H1 (cell line): ENCODE measurements at regions not wholly inside any gene's neighbourhood (a gene's known extent, or its start where the extent isn't known, plus 50 kb on each side); places are given as distances from the start of the nearest gene placed in this dataset.

Experiments used
- CTCF ChIA-PET: fragments of 300-600 bp; sonication (Branson Sonifier 250); formaldehyde crosslinking; loops from one replicate; lab custom pipeline; 2021; ENCODE audit not compliant: partially characterized antibody; lab: Charles Lee
- POLR2A ChIA-PET: fragments of 300-600 bp; sonication (Branson Sonifier 250); formaldehyde crosslinking; loops from one replicate; lab custom pipeline; 2021; ENCODE audit warnings: inconsistent platforms; ENCODE audit not compliant: partially characterized antibody; lab: Charles Lee
- DNase-seq, 2 experiments: peaks; one replicate each; pipeline versions ENCODE4 v3.0.0 to v3.0.0-alpha.2; 2010 to 2022; ENCODE audit warnings: low spot score in 2 of 2, low read depth in 1 of 2, mixed read lengths in 1 of 2
- FAIRE-seq: peaks from 2 replicates; lab custom pipeline; 2011; peaks lifted over from hg19 to GRCh38; lab: Jason Lieb, UNC
- H2AFZ ChIP-seq: 2 replicates; pipeline ENCODE4 v1.8.1; 2012; ENCODE audit warnings: low read length, inconsistent platforms
- H2AK5ac ChIP-seq: 2 replicates; pipeline ENCODE4 v1.6.1; 2013; ENCODE audit warnings: low read depth, low read length
- H2BK120ac ChIP-seq: replicated peaks from 2 replicates; pipeline ENCODE3; 2013; ENCODE audit warnings: low read depth, low read length, inconsistent platforms
- H2BK12ac ChIP-seq: 2 replicates; pipeline ENCODE4 v1.6.1; 2013; ENCODE audit warnings: low read depth, low read length
- H2BK15ac ChIP-seq: 2 replicates; pipeline ENCODE4 v1.6.1; 2013; ENCODE audit warnings: low read length
- H2BK20ac ChIP-seq: 2 replicates; pipeline ENCODE4 v1.6.1; 2013; ENCODE audit warnings: low read length
- H2BK5ac ChIP-seq: 2 replicates; pipeline ENCODE4 v1.6.1; 2013; ENCODE audit warnings: low read depth, low read length
- H3K14ac ChIP-seq: 2 replicates; pipeline ENCODE4 v1.6.1; 2013; ENCODE audit warnings: inconsistent platforms; ENCODE audit not compliant: insufficient read length
- H3K18ac ChIP-seq: 2 replicates; pipeline ENCODE4 v1.6.1; 2013; ENCODE audit warnings: low read length; ENCODE audit errors: extremely low read depth
- H3K23ac ChIP-seq: 2 replicates; pipeline ENCODE4 v1.6.1; 2013; ENCODE audit warnings: inconsistent platforms; ENCODE audit not compliant: insufficient read length
- H3K23me2 ChIP-seq: 2 replicates; pipeline ENCODE4 v1.6.1; 2013; ENCODE audit warnings: low read depth, low read length
- H3K27ac ChIP-seq: 2 replicates; pipeline ENCODE4 v1.6.1; 2011; ENCODE audit warnings: low read depth, low read length, inconsistent platforms
- H3K27me3 ChIP-seq, 4 experiments: replicated peaks in 1 of 4; 1 replicate in 1 of 4; 2 replicates in 3 of 4; pipeline versions ENCODE4 v1.6.1 to v1.8.1; 2011 to 2013; ENCODE audit warnings: low read length in 3 of 4, mild to moderate bottlenecking in 3 of 4, inconsistent platforms in 2 of 4, mixed read lengths in 2 of 4, moderate library complexity in 1 of 4; ENCODE audit not compliant: control insufficient read depth in 3 of 4, insufficient read depth in 3 of 4; ENCODE audit errors: extremely low read depth in 1 of 4
- H3K36me3 ChIP-seq, 4 experiments: 2 replicates each; pipeline versions ENCODE4 v1.6.1 to v1.8.1; 2011 to 2013; ENCODE audit warnings: mild to moderate bottlenecking in 4 of 4, low read length in 3 of 4, moderate library complexity in 2 of 4, control low read depth in 1 of 4, inconsistent platforms in 1 of 4; ENCODE audit not compliant: insufficient read depth in 4 of 4, control insufficient read depth in 2 of 4
- H3K4ac ChIP-seq: replicated peaks from 2 replicates; pipeline ENCODE3; 2013; ENCODE audit warnings: low read length, low read depth, mixed read lengths, inconsistent platforms; ENCODE audit not compliant: insufficient read length
- H3K4me1 ChIP-seq, 4 experiments: replicated peaks in 1 of 4; 1 replicate in 1 of 4; 2 replicates in 3 of 4; pipeline versions ENCODE4 v1.6.1 to v1.8.1; 2011 to 2013; ENCODE audit warnings: low read length in 3 of 4, inconsistent platforms in 2 of 4, mixed read lengths in 1 of 4; ENCODE audit not compliant: insufficient read depth in 4 of 4, control insufficient read depth in 3 of 4
- H3K4me2 ChIP-seq, 2 experiments: 2 replicates each; pipeline versions ENCODE4 v1.6.1 to v1.8.1; 2011 to 2013; ENCODE audit warnings: low read depth in 2 of 2, low read length in 2 of 2, control low read depth in 1 of 2, inconsistent platforms in 1 of 2, mild to moderate bottlenecking in 1 of 2; ENCODE audit not compliant: insufficient read depth in 1 of 2
- H3K4me3 ChIP-seq, 4 experiments: fragments of 200-600, 300-600 bp in 1 of 4; sonication (generic), shearing (Covaris generic), sonication (Bioruptor Twin) in 1 of 4; 2 replicates each; pipeline versions ENCODE4 v1.5.1 to v1.8.1; 2011 to 2016; ENCODE audit warnings: low read length in 4 of 4, low read depth in 3 of 4, control low read depth in 2 of 4, inconsistent platforms in 2 of 4, mild to moderate bottlenecking in 2 of 4, mixed read lengths in 1 of 4, moderate library complexity in 1 of 4; ENCODE audit not compliant: insufficient read depth in 2 of 4; ENCODE audit errors: extremely low read depth in 1 of 4
- H3K56ac ChIP-seq: replicated peaks from 2 replicates; pipeline ENCODE3; 2013; ENCODE audit warnings: low read depth, mild to moderate bottlenecking, mixed read lengths, low read length, inconsistent platforms; ENCODE audit not compliant: insufficient read length
- H3K79me1 ChIP-seq: 2 replicates; pipeline ENCODE4 v1.6.1; 2013; ENCODE audit warnings: low read depth, low read length, control low read depth
- H3K79me2 ChIP-seq, 2 experiments: 2 replicates each; pipeline versions ENCODE4 v1.6.1 to v1.8.1; 2012 to 2013; ENCODE audit warnings: low read length in 2 of 2, mild to moderate bottlenecking in 2 of 2, inconsistent platforms in 1 of 2; ENCODE audit not compliant: insufficient read depth in 2 of 2, control insufficient read depth in 1 of 2
- H3K9ac ChIP-seq, 4 experiments: replicated peaks in 1 of 4; 1 replicate in 1 of 4; 2 replicates in 3 of 4; pipeline versions ENCODE4 v1.6.1 to v1.8.1; 2011 to 2013; ENCODE audit warnings: low read depth in 3 of 4, low read length in 3 of 4, control low read depth in 2 of 4, mild to moderate bottlenecking in 2 of 4, moderate library complexity in 2 of 4, inconsistent platforms in 1 of 4; ENCODE audit errors: extremely low read depth in 1 of 4
- H3K9me3 ChIP-seq, 2 experiments: 2 replicates each; pipeline versions ENCODE4 v1.6.1 to v1.8.1; 2012 to 2013; ENCODE audit warnings: mild to moderate bottlenecking in 2 of 2, moderate library complexity in 2 of 2, control low read depth in 1 of 2, inconsistent platforms in 1 of 2, low read depth in 1 of 2, low read length in 1 of 2, mixed read lengths in 1 of 2; ENCODE audit not compliant: insufficient read depth in 2 of 2
- H4K20me1 ChIP-seq, 2 experiments: replicated peaks in 1 of 2; 2 replicates each; pipeline versions ENCODE3 to v1.8.1; 2011 to 2013; ENCODE audit warnings: inconsistent platforms in 2 of 2, low read length in 2 of 2, mild to moderate bottlenecking in 1 of 2; ENCODE audit not compliant: insufficient read depth in 2 of 2, control insufficient read depth in 1 of 2
- H4K5ac ChIP-seq: 2 replicates; pipeline ENCODE4 v1.6.1; 2013; ENCODE audit warnings: low read length, low read depth, mixed read lengths, inconsistent platforms; ENCODE audit not compliant: insufficient read length
- H4K8ac ChIP-seq: 2 replicates; pipeline ENCODE4 v1.8.0; 2013; ENCODE audit warnings: mild to moderate bottlenecking, moderate library complexity, low read length, inconsistent platforms; ENCODE audit not compliant: insufficient read depth; ENCODE audit errors: extremely low read depth
- H4K91ac ChIP-seq: replicated peaks from 2 replicates; pipeline ENCODE3; 2013; ENCODE audit warnings: low read length, mixed read lengths, inconsistent platforms; ENCODE audit not compliant: insufficient read length
- ASH2L ChIP-seq: fragments of 200-600, 300-600 bp; sonication (generic); IDR thresholded peaks from one replicate; pipeline ENCODE4 v1.7.1; 2017; ENCODE audit warnings: low read length
- CEBPB ChIP-seq: IDR thresholded peaks from 2 replicates; pipeline ENCODE4 v1.6.1; 2012; ENCODE audit warnings: low read depth, low read length
- FOSL1 ChIP-seq: IDR thresholded peaks from 2 replicates; pipeline ENCODE4 v1.6.1; 2011; ENCODE audit warnings: mild to moderate bottlenecking, low read depth, low read length, moderate library complexity; ENCODE audit not compliant: insufficient read depth
- GTF2F1 ChIP-seq: IDR thresholded peaks from 2 replicates; pipeline ENCODE4 v1.6.1; 2012; ENCODE audit warnings: low read depth, low read length, improper control_type of control experiment, borderline replicate concordance
- KDM4A ChIP-seq: IDR thresholded peaks from one replicate; pipeline ENCODE4 v1.7.1; 2012; ENCODE audit warnings: low read depth, mild to moderate bottlenecking, moderate library complexity, low read length, inconsistent platforms; ENCODE audit not compliant: severe bottlenecking
- MAFK ChIP-seq: IDR thresholded peaks from 2 replicates; pipeline ENCODE4 v1.6.1; 2012; ENCODE audit warnings: low read depth, mild to moderate bottlenecking, improper control_type of control experiment, low read length
- PHF8 ChIP-seq: fragments of 200-600 bp; sonication (generic); conservative IDR thresholded peaks from 2 replicates; pipeline ENCODE4 v1.7.1; 2012; ENCODE audit warnings: low read depth, mild to moderate bottlenecking, inconsistent platforms, low read length, moderate library complexity
- POLR2A ChIP-seq, 2 experiments: IDR thresholded peaks; 1 replicate in 1 of 2; 2 replicates in 1 of 2; pipeline ENCODE4 v1.6.1; 2011; ENCODE audit warnings: low read depth in 2 of 2, low read length in 2 of 2, mild to moderate bottlenecking in 2 of 2; ENCODE audit errors: control extremely low read depth in 1 of 2
- SAP30 ChIP-seq: fragments of 300-600 bp; sonication (generic); IDR thresholded peaks from 2 replicates; pipeline ENCODE4 v1.7.1; 2012; ENCODE audit warnings: low read length, moderate library complexity, mild to moderate bottlenecking, inconsistent platforms; ENCODE audit not compliant: insufficient read depth, insufficient replicate concordance
- SUZ12 ChIP-seq: fragments of 200-600 bp; sonication (generic); IDR thresholded peaks from 2 replicates; pipeline ENCODE4 v1.6.1; 2012; ENCODE audit warnings: mild to moderate bottlenecking, inconsistent platforms, low read length, moderate library complexity, mixed read lengths
- TEAD4 ChIP-seq: IDR thresholded peaks from 2 replicates; pipeline ENCODE4 v1.6.1; 2012; ENCODE audit warnings: low read depth, low read length, inconsistent platforms, mixed read lengths
- YY1 ChIP-seq: IDR thresholded peaks from 2 replicates; pipeline ENCODE4 v1.6.1; 2011; ENCODE audit warnings: low read depth, mild to moderate bottlenecking, low read length
- WGBS, 2 experiments: shearing (Covaris generic) in 1 of 2; methylation state at CpG; one replicate each; pipeline versions ENCODE4 v1.1.6 to v1.1.7; 2013 to 2015; ENCODE audit warnings: low lambda C conversion rate in 2 of 2, mixed read lengths in 2 of 2, inconsistent platforms in 1 of 2, low coverage in 1 of 2, missing lambda C conversion rate in 1 of 2; ENCODE audit not compliant: insufficient replicate concordance in 2 of 2, insufficient coverage in 1 of 2, insufficient read length in 1 of 2; ENCODE audit errors: extremely low coverage in 1 of 2, missing lambda C conversion rate in 1 of 2; 5-methylcytosine and 5-hydroxymethylcytosine counted together
- TF ChIP-seq, protein P1 (sequence below): IDR thresholded peaks from 2 replicates; pipeline ENCODE4 v1.6.1; 2012; ENCODE audit warnings: inconsistent platforms

DNA sequence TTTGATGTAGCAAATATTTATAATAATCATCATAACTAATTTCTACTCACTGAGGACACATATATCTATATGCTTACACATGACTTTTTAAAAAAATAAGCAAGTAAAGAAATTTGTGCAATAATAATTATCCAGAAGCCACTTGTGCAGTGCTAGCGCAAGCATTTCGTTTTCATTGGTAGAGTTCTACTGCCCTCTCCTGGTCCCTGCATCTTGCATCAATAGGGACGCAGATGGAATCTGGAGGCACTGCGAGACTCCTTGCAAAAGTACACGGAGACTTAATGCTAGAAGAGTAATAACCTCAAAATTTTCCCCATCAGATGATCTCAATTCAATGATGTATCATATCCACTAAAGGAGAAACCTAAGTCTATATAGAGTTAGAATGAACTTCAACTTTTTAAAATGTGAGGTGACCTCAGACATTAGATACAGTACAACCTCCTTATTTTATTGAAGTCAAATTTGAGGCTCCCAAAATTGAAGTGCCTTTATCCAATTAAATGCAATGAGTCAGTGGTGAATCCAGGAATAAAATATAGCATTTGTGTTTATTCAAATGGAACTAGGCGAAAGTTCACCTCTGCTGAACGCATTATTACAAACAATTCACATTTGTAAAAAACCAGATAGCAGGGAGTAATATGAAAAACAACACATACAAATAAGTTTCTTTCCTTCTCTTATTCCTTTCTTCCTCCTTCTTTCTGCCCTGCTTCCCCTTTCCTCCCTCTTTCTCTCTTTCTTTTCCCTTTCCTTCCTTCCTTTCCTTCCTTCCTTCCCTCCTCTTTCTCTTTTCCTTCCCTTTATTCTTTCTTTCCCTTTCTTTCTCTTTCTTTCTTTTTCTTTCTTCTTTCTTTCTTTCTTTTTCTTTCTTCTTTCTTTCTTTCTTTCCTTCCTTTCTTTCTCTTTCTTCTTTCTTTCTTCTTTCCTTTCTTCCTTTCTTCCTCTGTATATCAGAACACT lies 450.0 kb downstream of the ANKRD50 start:
- FAIRE-seq (peak; percentile 87), DNase-seq (peak; percentile 19 to 52)
- Histone ChIP-seq H2AK5ac (no peak overlapping the region), H3K18ac (no peak overlapping the region), H2BK20ac (no peak overlapping the region), H3K9me3 (no peaks in the 10 kb centered on the region), H4K5ac (no peak overlapping the region), H2BK5ac (no peak overlapping the region), H2AFZ (no peak overlapping the region), H3K4me3 (no peak overlapping the region), H3K14ac (no peak overlapping the region), H4K20me1 (no peaks in the 10 kb centered on the region), H3K4me1 (no peaks in the 10 kb centered on the region), H2BK15ac (no peak overlapping the region), H3K4me2 (no peak overlapping the region), H3K23me2 (no peaks in the 10 kb centered on the region), H2BK120ac (no peak overlapping the region), H2BK12ac (no peak overlapping the region), H3K79me1 (no peaks in the 10 kb centered on the region), H4K8ac (no peak overlapping the region), H3K4ac (no peak overlapping the region), H3K27ac (no peak overlapping the region), H3K9ac (no peak overlapping the region), H3K56ac (no peak overlapping the region), H3K23ac (no peak overlapping the region), H3K79me2 (no peaks in the 10 kb centered on the region), H3K27me3 (no peaks in the 10 kb centered on the region), H4K91ac (no peak overlapping the region), H3K36me3 (no peaks in the 10 kb centered on the region)
- ChIA-PET CTCF (interaction anchor here (0.7 to 1.9 kb wide), 3 partner anchors 41 to 901 kb away, joined by 3 to 6 read pairs (median 4); no protein-coding TSS in a partner anchor), POLR2A (no interaction called here)
- WGBS, 2 experiments = 46% methylated on average over 7 of the region's 7 CpGs; no CpG with 5 or more reads in 1 of the 2 experiments
- TF ChIP-seq CEBPB (0 out of 2 replicates have a peak, but pooled peaks have one; percentile 33), GTF2F1 (no peak), SUZ12 (no peak), MAFK (no peak), POLR2A (IDR thresholded peaks at IDR 0.05; ENCODE audit: control extremely low read depth in 1 of 2, low read depth in 2 of 2, low read length in 2 of 2) (no peak), TEAD4 (no peak), YY1 (no peak), PHF8 (no peak), ASH2L (no peak), SAP30 (no peak), FOSL1 (no peak), KDM4A (no peak)
- TF ChIP-seq, protein P1, sequence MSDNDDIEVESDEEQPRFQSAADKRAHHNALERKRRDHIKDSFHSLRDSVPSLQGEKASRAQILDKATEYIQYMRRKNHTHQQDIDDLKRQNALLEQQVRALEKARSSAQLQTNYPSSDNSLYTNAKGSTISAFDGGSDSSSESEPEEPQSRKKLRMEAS = no peak
